SK-N-SH treated with all-trans-retinoic acid at 6 μM for 48 hours (cell line): ENCODE measurements at regions not wholly inside any gene's neighbourhood (a gene's known extent, or its start where the extent isn't known, plus 50 kb on each side); places are given as distances from the start of the nearest gene placed in this dataset.

ENCODE experiments used
- ATAC-seq: fragments of 200-7000 bp; cut with Tn5 transposase; 3 replicates; pipeline ENCODE4 v1.9.1; 2020; ENCODE audit warnings: mild to moderate bottlenecking, moderate library complexity
- ARNTL ChIP-seq: fragments of 450-650 bp; formaldehyde crosslinking; IDR thresholded peaks from 2 replicates; pipeline ENCODE4 v1.5.0; 2020; ENCODE audit warnings: low read depth, mild to moderate bottlenecking, moderate library complexity, borderline replicate concordance
- BACH2 ChIP-seq: fragments of 250-450 bp; sonication (Bioruptor Pico); IDR thresholded peaks from 2 replicates; pipeline ENCODE4 v1.9.0; 2021; ENCODE audit warnings: mild to moderate bottlenecking, borderline replicate concordance
- CREB5 ChIP-seq: fragments of 250-450 bp; sonication (Bioruptor Pico); IDR thresholded peaks from 2 replicates; pipeline ENCODE4 v1.5.1; 2020; ENCODE audit warnings: low read depth, mild to moderate bottlenecking, moderate library complexity
- CSDC2 ChIP-seq: fragments of 250-450 bp; sonication (Bioruptor Pico); IDR thresholded peaks from 2 replicates; pipeline ENCODE4 v1.5.0; 2020; ENCODE audit warnings: mild to moderate bottlenecking, moderate library complexity
- CSRNP3 ChIP-seq: fragments of 250-450 bp; sonication (Bioruptor Pico); IDR thresholded peaks from 2 replicates; pipeline ENCODE4 v1.5.1; 2021; ENCODE audit warnings: mild to moderate bottlenecking, moderate library complexity
- ESRRG ChIP-seq: fragments of 250-450 bp; sonication (Bioruptor Pico); IDR thresholded peaks from 2 replicates; pipeline ENCODE4 v1.6.1; 2021; ENCODE audit warnings: mild to moderate bottlenecking
- GLIS3 ChIP-seq: fragments of 250-450 bp; sonication (Bioruptor Pico); IDR thresholded peaks from 2 replicates; pipeline ENCODE4 v1.5.0; 2020; ENCODE audit warnings: mild to moderate bottlenecking, moderate library complexity
- OSR1 ChIP-seq: fragments of 250-450 bp; sonication (Bioruptor Pico); IDR thresholded peaks from 2 replicates; pipeline ENCODE4 v1.8.0; 2022; ENCODE audit warnings: moderate library complexity, mild to moderate bottlenecking, inconsistent platforms
- PPARA ChIP-seq: fragments of 250-450 bp; sonication (Bioruptor Pico); IDR thresholded peaks from 2 replicates; pipeline ENCODE4 v1.5.0; 2020; ENCODE audit warnings: mild to moderate bottlenecking, borderline replicate concordance
- RARB ChIP-seq: fragments of 250-450 bp; sonication (Bioruptor Pico); IDR thresholded peaks from 2 replicates; pipeline ENCODE4 v1.8.0; 2021; ENCODE audit warnings: mild to moderate bottlenecking, moderate library complexity
- SNAI2 ChIP-seq: fragments of 250-450 bp; sonication (Bioruptor Pico); IDR thresholded peaks from 2 replicates; pipeline ENCODE4 v1.5.0; 2020; ENCODE audit warnings: mild to moderate bottlenecking, moderate library complexity
- TCF4 ChIP-seq: fragments of 250-450 bp; sonication (Bioruptor Pico); IDR thresholded peaks from 2 replicates; pipeline ENCODE4 v1.8.0; 2021; ENCODE audit warnings: mild to moderate bottlenecking, moderate library complexity, borderline replicate concordance
- TOX ChIP-seq: fragments of 250-450 bp; sonication (Bioruptor Pico); IDR thresholded peaks from 2 replicates; pipeline ENCODE4 v1.8.0; 2021; ENCODE audit warnings: mild to moderate bottlenecking, moderate library complexity, borderline replicate concordance
- ZC3H10 ChIP-seq: fragments of 250-450 bp; sonication (Bioruptor Pico); IDR thresholded peaks from 2 replicates; pipeline ENCODE4 v1.5.1; 2021; ENCODE audit warnings: mild to moderate bottlenecking, moderate library complexity
- ZFP3 ChIP-seq: fragments of 250-450 bp; sonication (Bioruptor Pico); IDR thresholded peaks from 2 replicates; pipeline ENCODE4 v1.5.0; 2020; ENCODE audit warnings: mild to moderate bottlenecking, moderate library complexity
- ZFP30 ChIP-seq: fragments of 450-650 bp; formaldehyde crosslinking; IDR thresholded peaks from 2 replicates; pipeline ENCODE4 v1.5.0; 2022; ENCODE audit warnings: mild to moderate bottlenecking, moderate library complexity
- ZNF565 ChIP-seq: fragments of 450-650 bp; formaldehyde crosslinking; conservative IDR thresholded peaks from 2 replicates; pipeline ENCODE4 v1.5.0; 2020; ENCODE audit warnings: low read depth, mild to moderate bottlenecking, moderate library complexity
- ZNF70 ChIP-seq: fragments of 450-650 bp; formaldehyde crosslinking; IDR thresholded peaks from 2 replicates; pipeline ENCODE4 v1.5.0; 2020; ENCODE audit warnings: mild to moderate bottlenecking, moderate library complexity
- ZNF8 ChIP-seq: fragments of 450-650 bp; formaldehyde crosslinking; IDR thresholded peaks from 2 replicates; pipeline ENCODE4 v1.5.0; 2020; ENCODE audit warnings: mild to moderate bottlenecking, moderate library complexity
- TF ChIP-seq, protein P1 (sequence below): fragments of 250-450 bp; sonication (Bioruptor Pico); IDR thresholded peaks from 2 replicates; pipeline ENCODE4 v1.8.0; 2021; ENCODE audit warnings: low read depth, mild to moderate bottlenecking, moderate library complexity, borderline replicate concordance
- TF ChIP-seq, protein P2 (sequence below): fragments of 250-450 bp; sonication (Bioruptor Pico); IDR thresholded peaks from 2 replicates; pipeline ENCODE4 v1.5.0; 2020; ENCODE audit warnings: mild to moderate bottlenecking, moderate library complexity

DNA sequence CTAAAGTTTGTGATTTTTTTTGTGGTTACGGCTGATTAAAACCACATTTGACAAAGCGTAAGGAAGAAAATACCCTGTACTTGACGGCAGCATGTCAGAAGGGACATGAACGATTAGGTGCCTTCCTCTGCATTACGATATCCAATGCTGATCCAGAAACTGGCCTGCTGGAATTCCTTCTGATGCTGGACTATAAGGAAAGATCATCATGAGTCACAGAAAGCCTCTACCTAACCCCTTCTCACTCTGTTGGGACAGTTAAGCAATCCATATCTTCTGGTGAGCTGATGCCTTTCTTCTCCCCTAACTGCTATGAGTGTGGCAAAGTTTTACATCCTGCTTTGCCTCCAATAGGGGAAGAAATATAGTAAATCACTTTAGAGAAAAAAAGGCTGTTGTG lies 78.4 kb upstream of the PAPPA start (continued):
- no peak for TF ChIP-seq ZFP3 (CRISPR knock-in tag)
- TF ChIP-seq ESRRG (CRISPR knock-in tag), result no peak
- no peak for TF ChIP-seq ZNF8 (CRISPR knock-in tag)
- TF ChIP-seq TOX (CRISPR knock-in tag), result no peak
- no peak for TF ChIP-seq ZFP30 (CRISPR knock-in tag)
- no peak for TF ChIP-seq BACH2 (CRISPR knock-in tag)
- no peak for TF ChIP-seq PPARA (CRISPR knock-in tag)
- no peak for TF ChIP-seq ARNTL (CRISPR knock-in tag)

- no peak for ATAC-seq
- TF ChIP-seq CREB5 (CRISPR knock-in tag) (no peak), ZFP3 (CRISPR knock-in tag) (no peak), PPARA (CRISPR knock-in tag) (no peak), TOX (CRISPR knock-in tag) (no peak), TCF4 (no peak), ARNTL (CRISPR knock-in tag) (no peak), ESRRG (CRISPR knock-in tag) (no peak), ZNF8 (CRISPR knock-in tag) (no peak), OSR1 (CRISPR knock-in tag) (no peak), SNAI2 (CRISPR knock-in tag) (no peak), BACH2 (CRISPR knock-in tag) (no peak), GLIS3 (no peak), ZNF70 (CRISPR knock-in tag) (no peak), ZFP30 (CRISPR knock-in tag) (no peak), ZNF565 (CRISPR knock-in tag) (no peak), CSRNP3 (CRISPR knock-in tag) (no peak), ZC3H10 (no peak)
- TF ChIP-seq, protein P1, sequence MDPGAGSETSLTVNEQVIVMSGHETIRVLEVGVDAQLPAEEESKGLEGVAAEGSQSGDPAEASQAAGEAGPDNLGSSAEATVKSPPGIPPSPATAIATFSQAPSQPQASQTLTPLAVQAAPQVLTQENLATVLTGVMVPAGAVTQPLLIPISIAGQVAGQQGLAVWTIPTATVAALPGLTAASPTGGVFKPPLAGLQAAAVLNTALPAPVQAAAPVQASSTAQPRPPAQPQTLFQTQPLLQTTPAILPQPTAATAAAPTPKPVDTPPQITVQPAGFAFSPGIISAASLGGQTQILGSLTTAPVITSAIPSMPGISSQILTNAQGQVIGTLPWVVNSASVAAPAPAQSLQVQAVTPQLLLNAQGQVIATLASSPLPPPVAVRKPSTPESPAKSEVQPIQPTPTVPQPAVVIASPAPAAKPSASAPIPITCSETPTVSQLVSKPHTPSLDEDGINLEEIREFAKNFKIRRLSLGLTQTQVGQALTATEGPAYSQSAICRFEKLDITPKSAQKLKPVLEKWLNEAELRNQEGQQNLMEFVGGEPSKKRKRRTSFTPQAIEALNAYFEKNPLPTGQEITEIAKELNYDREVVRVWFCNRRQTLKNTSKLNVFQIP (CRISPR knock-in tag), result no peak
Measured at GRCh38 chr9:116078640-116079039, 75.0 kb upstream of the PAPPA start.

DNA sequence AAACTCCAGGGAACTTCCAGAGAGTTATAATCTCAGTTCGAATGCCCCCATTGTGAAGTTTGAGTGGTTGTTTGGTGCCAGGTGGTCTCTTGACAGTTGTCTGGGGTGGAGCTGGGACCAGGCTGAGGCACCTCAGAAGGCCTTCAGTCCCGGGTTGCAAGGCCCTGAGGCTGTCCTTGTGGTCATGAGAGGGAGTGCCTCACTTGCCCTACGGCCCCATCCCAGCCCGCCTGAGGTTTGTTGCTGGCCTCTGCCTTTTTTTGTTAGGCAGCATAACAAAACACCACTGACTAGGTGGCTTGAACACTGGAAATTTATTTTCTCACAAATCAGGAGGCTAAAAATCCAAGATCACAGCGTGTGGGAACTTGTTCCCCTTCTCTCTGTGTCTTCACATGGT lies 73.0 kb upstream of the PAPPA start:
- no peak for ATAC-seq
- TF ChIP-seq RARB, result no peak
- TF ChIP-seq CSDC2 (CRISPR knock-in tag), result no peak
- no peak for TF ChIP-seq ZC3H10
- TF ChIP-seq GLIS3, result no peak
- TF ChIP-seq ZNF70 (CRISPR knock-in tag), result no peak
- TF ChIP-seq ZNF8 (CRISPR knock-in tag), result no peak
- TF ChIP-seq SNAI2 (CRISPR knock-in tag), result no peak
- TF ChIP-seq CSRNP3 (CRISPR knock-in tag), result no peak
- TF ChIP-seq, protein P2, sequence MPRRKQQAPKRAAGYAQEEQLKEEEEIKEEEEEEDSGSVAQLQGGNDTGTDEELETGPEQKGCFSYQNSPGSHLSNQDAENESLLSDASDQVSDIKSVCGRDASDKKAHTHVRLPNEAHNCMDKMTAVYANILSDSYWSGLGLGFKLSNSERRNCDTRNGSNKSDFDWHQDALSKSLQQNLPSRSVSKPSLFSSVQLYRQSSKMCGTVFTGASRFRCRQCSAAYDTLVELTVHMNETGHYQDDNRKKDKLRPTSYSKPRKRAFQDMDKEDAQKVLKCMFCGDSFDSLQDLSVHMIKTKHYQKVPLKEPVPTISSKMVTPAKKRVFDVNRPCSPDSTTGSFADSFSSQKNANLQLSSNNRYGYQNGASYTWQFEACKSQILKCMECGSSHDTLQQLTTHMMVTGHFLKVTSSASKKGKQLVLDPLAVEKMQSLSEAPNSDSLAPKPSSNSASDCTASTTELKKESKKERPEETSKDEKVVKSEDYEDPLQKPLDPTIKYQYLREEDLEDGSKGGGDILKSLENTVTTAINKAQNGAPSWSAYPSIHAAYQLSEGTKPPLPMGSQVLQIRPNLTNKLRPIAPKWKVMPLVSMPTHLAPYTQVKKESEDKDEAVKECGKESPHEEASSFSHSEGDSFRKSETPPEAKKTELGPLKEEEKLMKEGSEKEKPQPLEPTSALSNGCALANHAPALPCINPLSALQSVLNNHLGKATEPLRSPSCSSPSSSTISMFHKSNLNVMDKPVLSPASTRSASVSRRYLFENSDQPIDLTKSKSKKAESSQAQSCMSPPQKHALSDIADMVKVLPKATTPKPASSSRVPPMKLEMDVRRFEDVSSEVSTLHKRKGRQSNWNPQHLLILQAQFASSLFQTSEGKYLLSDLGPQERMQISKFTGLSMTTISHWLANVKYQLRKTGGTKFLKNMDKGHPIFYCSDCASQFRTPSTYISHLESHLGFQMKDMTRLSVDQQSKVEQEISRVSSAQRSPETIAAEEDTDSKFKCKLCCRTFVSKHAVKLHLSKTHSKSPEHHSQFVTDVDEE (CRISPR knock-in tag), result no peak
- no peak for TF ChIP-seq ESRRG (CRISPR knock-in tag)
- TF ChIP-seq PPARA (CRISPR knock-in tag), result no peak
- no peak for TF ChIP-seq ARNTL (CRISPR knock-in tag)
- TF ChIP-seq ZNF565 (CRISPR knock-in tag), result no peak
